Fibroblast of villous mesenchyme (primary cell): ENCODE measurements at regions not wholly inside any gene's neighbourhood (a gene's known extent, or its start where the extent isn't known, plus 50 kb on each side); places are given as distances from the start of the nearest gene placed in this dataset.
A peak's percentile ranks its signal among the peaks of the same experiment; 100 is the strongest.

Experiments
- DNase-seq: peaks from one replicate; pipeline ENCODE4 v3.0.0-alpha.2; 2010; ENCODE audit warnings: low read depth
- H3K4me3 ChIP-seq: 2 replicates; pipeline ENCODE4 v1.5.1; 2011; ENCODE audit warnings: low read depth, mild to moderate bottlenecking, low read length
- CTCF ChIP-seq: IDR thresholded peaks from 2 replicates; pipeline ENCODE4 v1.5.1; 2012; ENCODE audit warnings: low read depth, mild to moderate bottlenecking, low read length; ENCODE audit not compliant: insufficient read depth

- TF ChIP-seq CTCF = no peak
- no peak overlapping the region for H3K4me3 ChIP-seq
- DNase-seq = no peak
These were observed 563.1 kb downstream of the METTL15 start for GRCh38 chr11:28671274-28671673.

- TF ChIP-seq CTCF = no peak
- peak; percentile 42 for DNase-seq
- no peak overlapping the region for H3K4me3 ChIP-seq
These were observed 558.4 kb downstream of the METTL15 start for GRCh38 chr11:28666632-28667031.

GRCh38 chr11:28659716-28660348 lies 551.6 kb downstream of the METTL15 start:
- H3K4me3 ChIP-seq = no peak overlapping the region
- DNase-seq = peak; percentile 48
- no peak for TF ChIP-seq CTCF

- no peak for TF ChIP-seq CTCF
- H3K4me3 ChIP-seq = no peak overlapping the region
- peak; percentile 40 for DNase-seq
These were observed 549.3 kb downstream of the METTL15 start for GRCh38 chr11:28657378-28658030.

- no peak for DNase-seq
- TF ChIP-seq CTCF = no peak
These were observed 546.0 kb downstream of the METTL15 start for GRCh38 chr11:28654191-28654590.

GRCh38 chr11:28649922-28650321 lies 541.7 kb downstream of the METTL15 start:
- TF ChIP-seq CTCF = no peak
- no peak overlapping the region for H3K4me3 ChIP-seq
- no peak for DNase-seq

More at GRCh38 chr11:28654191-28654590, 546.0 kb downstream of the METTL15 start:
- no peak overlapping the region for H3K4me3 ChIP-seq
